ENCODE measurements at regions not wholly inside any gene's neighbourhood (a gene's known extent, or its start where the extent isn't known, plus 50 kb on each side); places are given as distances from the start of the nearest gene placed in this dataset.

- TF ChIP-seq SIN3A (IDR thresholded peaks at IDR 0.05; ENCODE audit: borderline replicate concordance, insufficient read depth, low read length) (no peak), POLR2AphosphoS5 (IDR thresholded peaks at IDR 0.05; ENCODE audit: low read depth, low read length) (no peak), REST (IDR thresholded peaks at IDR 0.05; ENCODE audit: insufficient read depth in 1 of 2, low read depth in 2 of 2, low read length in 2 of 2) (no peak)
Observed at GRCh38 chr1:29825274-29825940, 589.1 kb downstream of the PTPRU start.

Measured in PFSK-1 (cell line).